ENCODE measurements at regions not wholly inside any gene's neighbourhood (a gene's known extent, or its start where the extent isn't known, plus 50 kb on each side); places are given as distances from the start of the nearest gene placed in this dataset.

DNA sequence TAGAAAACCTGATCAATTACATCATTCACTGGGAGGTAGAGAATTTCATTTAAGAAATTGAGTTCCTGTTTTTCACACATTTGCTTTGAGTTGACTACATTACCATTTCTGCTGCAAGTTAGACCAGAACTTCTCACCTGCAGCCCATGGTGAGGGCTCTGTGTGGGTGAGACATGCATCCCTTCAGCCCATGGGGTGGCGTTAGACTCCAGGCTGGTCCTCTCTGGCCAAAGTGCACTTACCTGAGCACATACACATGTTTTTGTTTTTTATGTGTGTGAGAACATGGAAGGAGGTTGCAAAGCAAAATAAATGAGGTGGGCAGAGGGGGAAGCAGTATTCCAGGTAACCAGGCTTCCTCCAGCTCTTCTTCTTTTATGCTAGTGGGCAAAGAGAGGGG, 470.2 kb downstream of the PMP22 start:
- no peak for TF ChIP-seq EGR1 (IDR thresholded peaks at IDR 0.05)
- TF ChIP-seq MAX (IDR thresholded peaks at IDR 0.05) = no peak
- no peak for TF ChIP-seq TAF1 (IDR thresholded peaks at IDR 0.05; ENCODE audit: low read depth)
- no peak for TF ChIP-seq ZBTB7A (IDR thresholded peaks at IDR 0.05; ENCODE audit: low read depth)
- no peak for TF ChIP-seq YY1 (IDR thresholded peaks at IDR 0.05; ENCODE audit: low read depth)
- TF ChIP-seq TCF12 (IDR thresholded peaks at IDR 0.05; ENCODE audit: low read depth) = no peak
- TF ChIP-seq NFIC (IDR thresholded peaks at IDR 0.05) = no peak
- TF ChIP-seq, protein P1, sequence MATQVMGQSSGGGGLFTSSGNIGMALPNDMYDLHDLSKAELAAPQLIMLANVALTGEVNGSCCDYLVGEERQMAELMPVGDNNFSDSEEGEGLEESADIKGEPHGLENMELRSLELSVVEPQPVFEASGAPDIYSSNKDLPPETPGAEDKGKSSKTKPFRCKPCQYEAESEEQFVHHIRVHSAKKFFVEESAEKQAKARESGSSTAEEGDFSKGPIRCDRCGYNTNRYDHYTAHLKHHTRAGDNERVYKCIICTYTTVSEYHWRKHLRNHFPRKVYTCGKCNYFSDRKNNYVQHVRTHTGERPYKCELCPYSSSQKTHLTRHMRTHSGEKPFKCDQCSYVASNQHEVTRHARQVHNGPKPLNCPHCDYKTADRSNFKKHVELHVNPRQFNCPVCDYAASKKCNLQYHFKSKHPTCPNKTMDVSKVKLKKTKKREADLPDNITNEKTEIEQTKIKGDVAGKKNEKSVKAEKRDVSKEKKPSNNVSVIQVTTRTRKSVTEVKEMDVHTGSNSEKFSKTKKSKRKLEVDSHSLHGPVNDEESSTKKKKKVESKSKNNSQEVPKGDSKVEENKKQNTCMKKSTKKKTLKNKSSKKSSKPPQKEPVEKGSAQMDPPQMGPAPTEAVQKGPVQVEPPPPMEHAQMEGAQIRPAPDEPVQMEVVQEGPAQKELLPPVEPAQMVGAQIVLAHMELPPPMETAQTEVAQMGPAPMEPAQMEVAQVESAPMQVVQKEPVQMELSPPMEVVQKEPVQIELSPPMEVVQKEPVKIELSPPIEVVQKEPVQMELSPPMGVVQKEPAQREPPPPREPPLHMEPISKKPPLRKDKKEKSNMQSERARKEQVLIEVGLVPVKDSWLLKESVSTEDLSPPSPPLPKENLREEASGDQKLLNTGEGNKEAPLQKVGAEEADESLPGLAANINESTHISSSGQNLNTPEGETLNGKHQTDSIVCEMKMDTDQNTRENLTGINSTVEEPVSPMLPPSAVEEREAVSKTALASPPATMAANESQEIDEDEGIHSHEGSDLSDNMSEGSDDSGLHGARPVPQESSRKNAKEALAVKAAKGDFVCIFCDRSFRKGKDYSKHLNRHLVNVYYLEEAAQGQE (IDR thresholded peaks at IDR 0.05; ENCODE audit: low read depth) = no peak
- TF ChIP-seq FOXM1 (IDR thresholded peaks at IDR 0.05; ENCODE audit: borderline replicate concordance, low read depth) = no peak
- TF ChIP-seq CREB1 (IDR thresholded peaks at IDR 0.05; ENCODE audit: low read depth) = no peak

DNA sequence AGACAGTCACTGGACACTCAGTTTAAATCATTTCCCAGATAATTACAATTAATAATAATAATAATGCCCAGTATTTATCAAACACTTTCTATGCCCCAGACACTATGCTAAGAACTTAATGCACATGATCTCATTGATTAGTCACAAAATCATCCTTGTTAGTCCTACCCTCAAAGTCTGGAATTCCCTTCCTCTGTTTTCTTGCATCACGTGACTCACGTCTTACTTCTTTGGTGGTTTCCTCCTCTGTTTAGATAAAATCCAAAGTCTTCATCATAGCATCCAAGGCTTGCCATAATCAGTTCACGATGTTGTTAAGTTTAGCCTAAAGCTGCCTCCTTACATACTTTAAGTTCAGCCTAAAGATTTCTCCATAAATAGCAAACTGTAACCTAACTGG, 471.9 kb downstream of the PMP22 start:
- TF ChIP-seq ZBTB7A (IDR thresholded peaks at IDR 0.05; ENCODE audit: low read depth) (no peak), MAX (IDR thresholded peaks at IDR 0.05) (no peak), YY1 (IDR thresholded peaks at IDR 0.05; ENCODE audit: low read depth) (no peak)
- TF ChIP-seq, protein P1 (IDR thresholded peaks at IDR 0.05; ENCODE audit: low read depth) = no peak

DNA sequence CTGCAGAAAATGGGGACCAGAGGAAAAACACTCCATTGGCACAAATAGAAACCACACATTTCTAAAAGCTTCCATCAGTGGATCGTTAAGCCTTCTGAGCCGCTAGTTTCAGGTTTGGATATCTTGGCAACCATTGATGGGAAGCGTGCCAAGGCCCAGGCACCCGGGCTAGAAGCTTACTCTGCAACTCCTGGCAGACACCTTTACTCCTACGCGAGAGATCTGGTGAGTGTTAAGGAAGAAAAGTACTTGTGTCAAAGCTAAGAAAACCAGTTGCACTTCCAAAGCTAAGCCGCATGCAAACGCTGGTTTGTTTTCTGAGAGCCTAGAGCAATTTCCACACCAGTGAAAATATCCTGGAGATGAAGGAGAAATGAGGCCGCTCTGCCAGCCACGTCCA, 472.4 kb downstream of the PMP22 start:
- TF ChIP-seq MAX (IDR thresholded peaks at IDR 0.05) = no peak
- TF ChIP-seq YY1 (IDR thresholded peaks at IDR 0.05; ENCODE audit: low read depth) = no peak
- TF ChIP-seq, protein P2, sequence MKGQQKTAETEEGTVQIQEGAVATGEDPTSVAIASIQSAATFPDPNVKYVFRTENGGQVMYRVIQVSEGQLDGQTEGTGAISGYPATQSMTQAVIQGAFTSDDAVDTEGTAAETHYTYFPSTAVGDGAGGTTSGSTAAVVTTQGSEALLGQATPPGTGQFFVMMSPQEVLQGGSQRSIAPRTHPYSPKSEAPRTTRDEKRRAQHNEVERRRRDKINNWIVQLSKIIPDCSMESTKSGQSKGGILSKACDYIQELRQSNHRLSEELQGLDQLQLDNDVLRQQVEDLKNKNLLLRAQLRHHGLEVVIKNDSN (IDR thresholded peaks at IDR 0.05) = no peak
- TF ChIP-seq TCF12 (IDR thresholded peaks at IDR 0.05; ENCODE audit: low read depth) = no peak
- TF ChIP-seq ZBTB7A (IDR thresholded peaks at IDR 0.05; ENCODE audit: low read depth) = no peak
- TF ChIP-seq EP300 (IDR thresholded peaks at IDR 0.05; ENCODE audit: borderline replicate concordance) = no peak

DNA sequence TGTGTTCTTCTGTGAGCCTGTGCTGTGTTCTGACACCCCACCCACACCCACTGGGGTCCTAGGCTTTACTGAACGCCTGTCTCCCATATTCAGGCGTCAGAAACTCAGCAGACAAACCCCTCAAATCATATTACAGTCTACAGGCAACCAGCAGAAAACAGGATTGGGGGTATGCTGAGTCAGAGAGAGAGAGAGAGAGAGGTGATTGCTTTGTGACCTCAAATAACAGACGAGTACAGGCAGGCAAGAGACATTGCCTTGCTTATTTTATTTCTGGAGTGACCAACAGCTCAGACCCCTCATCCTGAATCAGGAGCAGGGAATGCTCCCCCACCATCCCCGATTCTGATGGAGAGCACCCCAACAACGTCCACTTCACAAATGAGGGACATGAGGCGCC, 473.9 kb downstream of the PMP22 start:
- no peak for TF ChIP-seq CEBPB (IDR thresholded peaks at IDR 0.05)
- TF ChIP-seq ZBTB7A (IDR thresholded peaks at IDR 0.05; ENCODE audit: low read depth) = no peak
- TF ChIP-seq EP300 (IDR thresholded peaks at IDR 0.05; ENCODE audit: borderline replicate concordance) = no peak
- TF ChIP-seq MAX (IDR thresholded peaks at IDR 0.05) = no peak
- TF ChIP-seq TAF1 (IDR thresholded peaks at IDR 0.05; ENCODE audit: low read depth) = no peak
- TF ChIP-seq FOXM1 (IDR thresholded peaks at IDR 0.05; ENCODE audit: borderline replicate concordance, low read depth) = no peak
- TF ChIP-seq, protein P2 (IDR thresholded peaks at IDR 0.05) = no peak
- TF ChIP-seq TCF12 (IDR thresholded peaks at IDR 0.05; ENCODE audit: low read depth) = no peak
- TF ChIP-seq TEAD4 (IDR thresholded peaks at IDR 0.05) = no peak
- TF ChIP-seq, protein P1 (IDR thresholded peaks at IDR 0.05; ENCODE audit: low read depth) = no peak
- TF ChIP-seq NFIC (IDR thresholded peaks at IDR 0.05) = no peak
- TF ChIP-seq CREB1 (IDR thresholded peaks at IDR 0.05; ENCODE audit: low read depth) = no peak
- TF ChIP-seq EGR1 (IDR thresholded peaks at IDR 0.05) = no peak
- TF ChIP-seq RAD21 (IDR thresholded peaks at IDR 0.05; ENCODE audit: low read depth) = no peak
- no peak for TF ChIP-seq YY1 (IDR thresholded peaks at IDR 0.05; ENCODE audit: low read depth)

GRCh38 chr17:14790521-14790920, 474.6 kb downstream of the PMP22 start:
- no peak for TF ChIP-seq MAX (IDR thresholded peaks at IDR 0.05)
- no peak for TF ChIP-seq YY1 (IDR thresholded peaks at IDR 0.05; ENCODE audit: low read depth)
- TF ChIP-seq ZBTB7A (IDR thresholded peaks at IDR 0.05; ENCODE audit: low read depth) = no peak
- TF ChIP-seq, protein P1 (IDR thresholded peaks at IDR 0.05; ENCODE audit: low read depth) = no peak
- TF ChIP-seq TEAD4 (IDR thresholded peaks at IDR 0.05) = no peak
- TF ChIP-seq TAF1 (IDR thresholded peaks at IDR 0.05; ENCODE audit: low read depth) = no peak
- TF ChIP-seq NFIC (IDR thresholded peaks at IDR 0.05) = no peak
- no peak for TF ChIP-seq RAD21 (IDR thresholded peaks at IDR 0.05; ENCODE audit: low read depth)
- TF ChIP-seq, protein P2 (IDR thresholded peaks at IDR 0.05) = no peak
- TF ChIP-seq FOXM1 (IDR thresholded peaks at IDR 0.05; ENCODE audit: borderline replicate concordance, low read depth) = no peak
- TF ChIP-seq CEBPB (IDR thresholded peaks at IDR 0.05) = no peak
- no peak for TF ChIP-seq EP300 (IDR thresholded peaks at IDR 0.05; ENCODE audit: borderline replicate concordance)
- no peak for TF ChIP-seq EGR1 (IDR thresholded peaks at IDR 0.05)
- TF ChIP-seq TCF12 (IDR thresholded peaks at IDR 0.05; ENCODE audit: low read depth) = no peak
- TF ChIP-seq CREB1 (IDR thresholded peaks at IDR 0.05; ENCODE audit: low read depth) = no peak

All from Ishikawa (cell line).